PC-9 (cell line): ENCODE measurements at regions not wholly inside any gene's neighbourhood (a gene's known extent, or its start where the extent isn't known, plus 50 kb on each side); places are given as distances from the start of the nearest gene placed in this dataset.

Experiments used
- BruUV-seq: library from RNA; stranded (reverse); fragments of 400-500 nt; replicated peaks from 2 replicates; lab custom pipeline; 2021; lab: Mats Ljungman, UMichigan
- CTCF ChIA-PET: fragments of 300-600 bp; sonication (Branson Sonifier 250); formaldehyde crosslinking; loops from one replicate; lab custom pipeline; 2022; ENCODE audit warnings: antibody characterized with exemption; lab: Charles Lee
- POLR2A ChIA-PET: fragments of 300-600 bp; sonication (Branson Sonifier 250); formaldehyde crosslinking; loops from one replicate; lab custom pipeline; 2022; ENCODE audit warnings: antibody characterized with exemption; ENCODE audit not compliant: unreplicated experiment; lab: Charles Lee
- DNase-seq, 2 experiments: peaks; one replicate each; pipeline versions ENCODE4 v3.0.0 to v3.0.0-alpha.2; 2015 to 2022; ENCODE audit warnings: mixed read lengths in 1 of 2
- H2AFZ ChIP-seq: fragments of 200-600 bp; sonication (generic); 2 replicates; pipeline ENCODE4 v1.8.1; 2017; ENCODE audit warnings: antibody characterized with exemption
- H3F3A ChIP-seq: fragments of 200-600 bp; sonication (generic); 2 replicates; pipeline ENCODE4 v1.8.1; 2017; ENCODE audit warnings: antibody characterized with exemption, mild to moderate bottlenecking, low read depth; ENCODE audit not compliant: insufficient read depth
- H3K27ac ChIP-seq: fragments of 200-600 bp; sonication (generic); 2 replicates; pipeline ENCODE4 v1.6.1; 2016; ENCODE audit warnings: mixed run types
- H3K27me3 ChIP-seq: fragments of 200-600 bp; sonication (generic); 2 replicates; pipeline ENCODE4 v1.6.1; 2016; ENCODE audit warnings: low read depth, mixed run types; ENCODE audit not compliant: insufficient read depth
- H3K36me3 ChIP-seq: fragments of 200-600 bp; sonication (generic); 2 replicates; pipeline ENCODE4 v1.6.1; 2016; ENCODE audit warnings: low read depth, mixed run types
- H3K4me1 ChIP-seq: fragments of 200-600 bp; sonication (generic); replicated peaks from 2 replicates; pipeline ENCODE4 v1.6.1; 2016; ENCODE audit warnings: mixed run types; ENCODE audit not compliant: insufficient read depth
- H3K4me2 ChIP-seq: fragments of 200-600 bp; sonication (generic); 2 replicates; pipeline ENCODE4 v1.6.1; 2017; ENCODE audit warnings: mixed run types
- H3K4me3 ChIP-seq: fragments of 200-600 bp; sonication (generic); 2 replicates; pipeline ENCODE4 v1.6.1; 2016; ENCODE audit warnings: mixed run types
- H3K79me2 ChIP-seq: fragments of 200-600 bp; sonication (generic); 2 replicates; pipeline ENCODE4 v1.6.1; 2017; ENCODE audit warnings: low read depth, mixed run types
- H3K9me2 ChIP-seq: fragments of 200-600 bp; sonication (generic); 2 replicates; pipeline ENCODE4 v1.8.1; 2017; ENCODE audit warnings: mild to moderate bottlenecking; ENCODE audit not compliant: insufficient read depth
- H3K9me3 ChIP-seq: fragments of 200-600 bp; sonication (generic); 2 replicates; pipeline ENCODE4 v1.8.1; 2016; ENCODE audit warnings: low read depth; ENCODE audit not compliant: insufficient read depth
- H4K20me1 ChIP-seq: fragments of 200-600 bp; sonication (generic); 2 replicates; pipeline ENCODE4 v1.8.1; 2017; ENCODE audit not compliant: insufficient read depth
- CTCF ChIP-seq: fragments of 200-600 bp; sonication (generic); conservative IDR thresholded peaks from 2 replicates; pipeline ENCODE4 v1.6.1; 2017; ENCODE audit warnings: mixed run types, antibody characterized with exemption, mild to moderate bottlenecking, moderate library complexity
- EZH2 ChIP-seq: fragments of 200-600 bp; sonication (generic); IDR thresholded peaks from 2 replicates; pipeline ENCODE4 v1.8.0; 2017; ENCODE audit warnings: antibody characterized with exemption, low read depth
- intact Hi-C: fragments of 100-400 bp; cut with micrococcal nuclease; formaldehyde crosslinking; loops from one replicate; pipeline ENCODE4 v1.10.0; 2022; ENCODE audit not compliant: unreplicated experiment

GRCh38 chr20:26216025-26216424 is 519.4 kb upstream of the ZNF337 start:
- no peak for DNase-seq
- Histone ChIP-seq H2AFZ (no peak overlapping the region), H4K20me1 (no peaks in the 10 kb centered on the region), H3K27me3 (no peaks in the 10 kb centered on the region), H3F3A (no peaks in the 10 kb centered on the region), H3K4me3 (no peak overlapping the region), H3K9me2 (no peaks in the 10 kb centered on the region), H3K9me3 (no peaks in the 10 kb centered on the region), H3K79me2 (no peaks in the 10 kb centered on the region), H3K4me1 (no peaks in the 10 kb centered on the region), H3K4me2 (no peak overlapping the region), H3K36me3 (no peaks in the 10 kb centered on the region), H3K27ac (no peak overlapping the region)
- intact Hi-C loops: no loop called here
- TF ChIP-seq EZH2 (no peak), CTCF (no peak)
- ChIA-PET CTCF (no interaction called here), POLR2A (no interaction called here)
- BruUV-seq: no TSS peak

- Histone ChIP-seq H4K20me1 (no peaks in the 10 kb centered on the region), H3F3A (no peaks in the 10 kb centered on the region), H3K36me3 (no peaks in the 10 kb centered on the region), H2AFZ (no peak overlapping the region), H3K27ac (no peak overlapping the region), H3K79me2 (no peaks in the 10 kb centered on the region), H3K4me2 (no peak overlapping the region), H3K4me1 (no peaks in the 10 kb centered on the region), H3K4me3 (no peak overlapping the region), H3K27me3 (no peaks in the 10 kb centered on the region), H3K9me2 (no peaks in the 10 kb centered on the region), H3K9me3 (no peaks in the 10 kb centered on the region)
- no TSS peak for BruUV-seq
- ChIA-PET CTCF (no interaction called here), POLR2A (no interaction called here)
- TF ChIP-seq CTCF (no peak), EZH2 (no peak)
- intact Hi-C loops: no loop called here
- no peak for DNase-seq
These were observed 518.3 kb upstream of the ZNF337 start for GRCh38 chr20:26214991-26215390.

GRCh38 chr20:26209171-26209941 is 512.7 kb upstream of the ZNF337 start:
- Histone ChIP-seq H3K4me2 (no peak overlapping the region), H3K36me3 (no peaks in the 10 kb centered on the region), H3K9me2 (no peaks in the 10 kb centered on the region), H3K27ac (no peak overlapping the region), H3K4me1 (no peaks in the 10 kb centered on the region), H3F3A (no peaks in the 10 kb centered on the region), H2AFZ (no peak overlapping the region), H4K20me1 (no peaks in the 10 kb centered on the region), H3K4me3 (no peak overlapping the region), H3K79me2 (no peaks in the 10 kb centered on the region), H3K9me3 (no peaks in the 10 kb centered on the region), H3K27me3 (no peaks in the 10 kb centered on the region)
- no peak for DNase-seq
- POLR2A ChIA-PET: no interaction called here
- intact Hi-C loops: loop anchor here (10.0 kb wide), 1 partner anchor 45 kb away; no protein-coding TSS in a partner anchor
- no TSS peak for BruUV-seq
- CTCF ChIA-PET: no interaction called here
- TF ChIP-seq CTCF (no peak), EZH2 (no peak)
